ENCODE measurements at regions not wholly inside any gene's neighbourhood (a gene's known extent, or its start where the extent isn't known, plus 50 kb on each side); places are given as distances from the start of the nearest gene placed in this dataset.

DNA sequence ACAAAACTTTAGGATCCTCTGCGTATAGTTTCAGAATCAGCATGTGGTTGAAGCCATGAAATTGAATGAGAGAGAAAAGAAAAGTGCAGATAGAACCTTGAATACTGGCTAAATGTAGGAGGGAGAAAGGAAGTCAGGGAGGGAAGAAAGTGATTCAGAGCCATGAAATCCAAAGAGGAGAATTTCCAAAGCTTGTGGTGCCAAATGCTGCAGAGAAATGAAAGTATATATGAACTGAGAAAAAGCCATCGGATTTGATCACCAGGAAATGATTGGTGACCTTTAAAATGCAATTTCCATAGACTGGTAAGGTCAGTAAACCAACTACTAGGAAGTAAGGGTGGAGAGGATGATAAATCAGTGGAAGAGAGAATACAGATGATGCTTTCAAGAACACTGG lies 142.3 kb downstream of the TFAP2A start:
- Histone ChIP-seq H3K4me1 (no peaks in the 10 kb centered on the region), H3K36me3 (no peaks in the 10 kb centered on the region), H3K27me3 (peaks cover 0 to 20% (median 6%) of the 10 kb centered on the region in 7 donors), H3K27ac (no peak overlapping the region), H3K4me3 (no peak overlapping the region), H3K9me3 (no peaks in the 10 kb centered on the region)
- DNase-seq (no peak), ATAC-seq (no peak)
- TF ChIP-seq, protein P1, sequence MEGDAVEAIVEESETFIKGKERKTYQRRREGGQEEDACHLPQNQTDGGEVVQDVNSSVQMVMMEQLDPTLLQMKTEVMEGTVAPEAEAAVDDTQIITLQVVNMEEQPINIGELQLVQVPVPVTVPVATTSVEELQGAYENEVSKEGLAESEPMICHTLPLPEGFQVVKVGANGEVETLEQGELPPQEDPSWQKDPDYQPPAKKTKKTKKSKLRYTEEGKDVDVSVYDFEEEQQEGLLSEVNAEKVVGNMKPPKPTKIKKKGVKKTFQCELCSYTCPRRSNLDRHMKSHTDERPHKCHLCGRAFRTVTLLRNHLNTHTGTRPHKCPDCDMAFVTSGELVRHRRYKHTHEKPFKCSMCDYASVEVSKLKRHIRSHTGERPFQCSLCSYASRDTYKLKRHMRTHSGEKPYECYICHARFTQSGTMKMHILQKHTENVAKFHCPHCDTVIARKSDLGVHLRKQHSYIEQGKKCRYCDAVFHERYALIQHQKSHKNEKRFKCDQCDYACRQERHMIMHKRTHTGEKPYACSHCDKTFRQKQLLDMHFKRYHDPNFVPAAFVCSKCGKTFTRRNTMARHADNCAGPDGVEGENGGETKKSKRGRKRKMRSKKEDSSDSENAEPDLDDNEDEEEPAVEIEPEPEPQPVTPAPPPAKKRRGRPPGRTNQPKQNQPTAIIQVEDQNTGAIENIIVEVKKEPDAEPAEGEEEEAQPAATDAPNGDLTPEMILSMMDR (IDR thresholded peaks at IDR 0.05), result no peak
- intact Hi-C loops (cut with DNase I), result no loop called here
- 74 to 86% methylated on average over 2 of the region's 2 CpGs for WGBS, 2 donors

DNA sequence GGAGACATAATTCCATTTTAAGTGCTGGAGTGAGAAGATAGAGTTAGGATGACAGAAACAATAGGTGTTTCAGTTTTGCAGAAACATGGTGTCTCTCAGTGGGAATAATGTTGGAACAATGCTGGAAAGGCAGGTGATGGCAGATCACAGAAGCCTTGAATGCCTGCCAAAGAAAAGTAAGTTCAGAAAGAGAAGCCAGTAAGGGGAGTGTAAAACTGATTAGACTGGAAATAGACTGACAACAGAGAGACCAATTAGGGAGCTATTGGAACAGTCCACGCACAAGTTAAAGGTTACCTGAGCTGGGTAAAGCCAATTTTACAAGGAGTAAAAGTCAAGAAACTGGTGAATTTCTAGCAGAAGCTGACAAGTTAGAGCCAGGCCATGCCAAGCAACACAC lies 142.9 kb downstream of the TFAP2A start:
- ATAC-seq, result no peak
- H3K4me3 ChIP-seq, result no peak overlapping the region
- TF ChIP-seq, protein P1 (IDR thresholded peaks at IDR 0.05), result no peak
- H3K27ac ChIP-seq, result no peak overlapping the region
- no peaks in the 10 kb centered on the region for H3K4me1 ChIP-seq
- no peaks in the 10 kb centered on the region for H3K9me3 ChIP-seq
- no peak for DNase-seq
- intact Hi-C loops (cut with DNase I), result no loop called here
- peaks cover 0 to 26% (median 11%) of the 10 kb centered on the region in 7 donors for H3K27me3 ChIP-seq
- H3K36me3 ChIP-seq, result no peaks in the 10 kb centered on the region
- 37 to 53% methylated on average over 1 of the region's 1 CpG for WGBS, 2 donors

DNA sequence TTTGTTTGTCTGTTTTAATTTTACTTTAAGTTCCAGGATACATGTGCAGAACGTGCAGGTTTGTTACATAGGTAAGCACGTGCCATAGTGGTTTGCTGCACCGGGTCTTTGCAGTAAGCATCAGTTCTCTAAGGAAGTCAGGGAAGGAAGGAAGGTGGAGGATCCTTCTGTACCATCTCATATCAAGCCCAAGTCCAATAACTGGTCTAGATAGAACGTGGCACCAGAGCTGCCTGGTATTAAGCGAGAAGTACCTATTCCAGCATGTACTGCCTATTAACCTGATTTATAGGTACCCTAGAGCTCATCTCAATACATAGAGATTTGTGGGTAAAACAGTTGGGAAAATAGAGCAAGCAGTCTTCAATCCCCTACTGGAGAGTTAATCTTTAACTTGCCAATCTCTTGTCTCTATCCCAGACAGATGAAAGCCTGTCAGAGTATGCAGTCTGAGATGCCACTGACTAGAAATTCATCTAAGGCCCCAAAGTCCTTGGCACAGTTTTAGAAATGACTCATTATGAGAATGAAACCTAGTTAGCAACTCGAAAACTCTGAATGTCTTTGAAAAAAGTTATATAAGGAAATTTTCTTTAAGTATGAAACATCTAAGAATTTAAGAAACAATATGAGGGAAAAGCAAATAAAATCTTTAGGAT lies 144.9 kb downstream of the TFAP2A start:
- no peaks in the 10 kb centered on the region for H3K36me3 ChIP-seq
- ATAC-seq (no peak), DNase-seq (no peak)
- peaks cover 0 to 32% (median 11%) of the 10 kb centered on the region in 7 donors for H3K27me3 ChIP-seq
- H3K9me3 ChIP-seq, result peaks cover 0 to 10% (median 0%) of the 10 kb centered on the region in 11 donors
- no peak overlapping the region for H3K4me3 ChIP-seq
- WGBS, 2 donors, result 74% methylated on average over 6 of the region's 6 CpGs
- TF ChIP-seq, protein P1 (IDR thresholded peaks at IDR 0.05), result no peak
- intact Hi-C loops (cut with DNase I), result no loop called here
- H3K4me1 ChIP-seq, result no peaks in the 10 kb centered on the region
- no peak overlapping the region for H3K27ac ChIP-seq

DNA sequence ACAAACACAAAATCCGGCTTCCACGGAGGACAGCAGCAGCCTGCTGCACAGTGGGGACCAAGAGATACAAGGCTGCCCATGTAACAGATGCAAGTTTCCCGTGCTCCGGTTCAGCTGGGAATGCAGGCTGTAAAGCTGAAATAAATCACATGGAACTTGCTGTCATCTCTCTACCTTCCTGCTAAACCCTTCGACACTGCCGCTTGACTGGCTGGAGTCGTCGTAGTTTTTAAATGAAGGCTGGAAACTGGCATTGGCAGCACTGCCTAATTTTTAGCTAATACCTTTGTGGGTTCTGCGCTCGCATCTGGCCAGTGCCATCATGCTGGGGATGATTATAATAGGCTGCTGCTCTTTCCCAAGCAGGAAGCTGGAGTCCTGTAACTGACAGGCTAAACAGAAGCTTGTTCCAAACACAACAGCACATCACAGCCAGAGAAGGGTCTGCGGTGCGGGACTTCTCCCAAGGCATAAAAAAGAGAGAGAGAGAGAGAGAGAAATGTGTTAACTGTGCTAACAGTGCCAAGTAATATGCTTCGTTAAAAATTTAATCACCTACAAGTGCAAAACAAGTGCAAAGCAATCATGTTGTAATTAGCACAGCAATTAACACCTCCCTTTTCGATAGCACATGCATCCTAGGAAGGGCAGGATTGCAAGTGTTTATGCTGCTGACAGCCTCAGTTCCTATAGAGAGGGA lies 146.1 kb downstream of the TFAP2A start:
- no peaks in the 10 kb centered on the region for H3K36me3 ChIP-seq
- no peak for ATAC-seq
- WGBS, 2 donors, result 25 to 26% methylated on average over 14 of the region's 14 CpGs
- H3K9me3 ChIP-seq, result peaks cover 0 to 10% (median 0%) of the 10 kb centered on the region in 11 donors
- no peak overlapping the region for H3K4me3 ChIP-seq
- peaks cover 0 to 32% (median 11%) of the 10 kb centered on the region in 7 donors for H3K27me3 ChIP-seq
- TF ChIP-seq, protein P1 (IDR thresholded peaks at IDR 0.05), result no peak
- no peak for DNase-seq
- intact Hi-C loops (cut with DNase I), result no loop called here
- no peak overlapping the region for H3K27ac ChIP-seq
- H3K4me1 ChIP-seq, result no peaks in the 10 kb centered on the region
